Adrenal gland (tissue), 5 donors: ENCODE measurements at regions not wholly inside any gene's neighbourhood (a gene's known extent, or its start where the extent isn't known, plus 50 kb on each side); places are given as distances from the start of the nearest gene placed in this dataset.

ENCODE experiments used
- CTCF ChIP-seq, 6 experiments: fragments of 450-650 bp in 4 of 6; fragments of 200-600 bp in 2 of 6; sonication (generic) in 1 of 6; IDR thresholded peaks; 1 replicate in 5 of 6; 2 replicates in 1 of 6; pipeline versions ENCODE4 v1.5.1 to v1.8.0; 2016 to 2021; ENCODE audit warnings: antibody characterized with exemption in 6 of 6, mild to moderate bottlenecking in 2 of 6, moderate library complexity in 1 of 6
- POLR2A ChIP-seq, 2 donors: fragments of 450-650 bp; IDR thresholded peaks; one replicate each; pipeline ENCODE4 v1.6.1; 2017; ENCODE audit warnings: antibody characterized with exemption in 2 of 2, mild to moderate bottlenecking in 2 of 2, moderate library complexity in 1 of 2
- donor health status: DM: no; HTN: no; CAD: no.

GRCh38 chr6:120786682-120787081 lies 547.6 kb downstream of the TBC1D32 start:
- TF ChIP-seq CTCF (IDR thresholded peaks at IDR 0.05) (no peak), POLR2A (IDR thresholded peaks at IDR 0.05) (no peak)
